ENCODE measurements at regions not wholly inside any gene's neighbourhood (a gene's known extent, or its start where the extent isn't known, plus 50 kb on each side); places are given as distances from the start of the nearest gene placed in this dataset.

DNA sequence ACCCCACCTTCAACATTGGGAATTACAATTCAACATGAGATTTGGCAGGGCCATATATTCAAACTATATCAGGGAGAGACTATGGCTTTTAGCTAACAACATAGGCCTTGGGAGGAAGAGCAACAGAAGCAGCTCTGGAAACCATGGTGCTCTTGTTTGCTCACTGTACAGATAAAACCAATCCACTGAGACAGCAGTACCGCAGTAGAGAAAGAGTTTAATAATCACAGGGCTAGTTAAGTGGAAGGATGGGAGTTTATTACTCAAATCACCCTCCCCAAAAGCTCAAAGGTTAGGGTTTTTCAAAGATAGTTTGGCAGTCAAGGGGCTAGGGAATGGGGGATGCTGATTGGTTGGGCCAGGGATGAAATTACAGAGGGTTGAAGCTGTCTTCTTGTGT is 52.7 kb upstream of the CRHR1 start:
- TF ChIP-seq, protein P1, sequence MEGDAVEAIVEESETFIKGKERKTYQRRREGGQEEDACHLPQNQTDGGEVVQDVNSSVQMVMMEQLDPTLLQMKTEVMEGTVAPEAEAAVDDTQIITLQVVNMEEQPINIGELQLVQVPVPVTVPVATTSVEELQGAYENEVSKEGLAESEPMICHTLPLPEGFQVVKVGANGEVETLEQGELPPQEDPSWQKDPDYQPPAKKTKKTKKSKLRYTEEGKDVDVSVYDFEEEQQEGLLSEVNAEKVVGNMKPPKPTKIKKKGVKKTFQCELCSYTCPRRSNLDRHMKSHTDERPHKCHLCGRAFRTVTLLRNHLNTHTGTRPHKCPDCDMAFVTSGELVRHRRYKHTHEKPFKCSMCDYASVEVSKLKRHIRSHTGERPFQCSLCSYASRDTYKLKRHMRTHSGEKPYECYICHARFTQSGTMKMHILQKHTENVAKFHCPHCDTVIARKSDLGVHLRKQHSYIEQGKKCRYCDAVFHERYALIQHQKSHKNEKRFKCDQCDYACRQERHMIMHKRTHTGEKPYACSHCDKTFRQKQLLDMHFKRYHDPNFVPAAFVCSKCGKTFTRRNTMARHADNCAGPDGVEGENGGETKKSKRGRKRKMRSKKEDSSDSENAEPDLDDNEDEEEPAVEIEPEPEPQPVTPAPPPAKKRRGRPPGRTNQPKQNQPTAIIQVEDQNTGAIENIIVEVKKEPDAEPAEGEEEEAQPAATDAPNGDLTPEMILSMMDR (IDR thresholded peaks at IDR 0.05 in 4 of 5, conservative IDR thresholded peaks at IDR 0.05 in 1 of 5): no peak
- TF ChIP-seq POLR2A (IDR thresholded peaks at IDR 0.05): no peak
